ENCODE measurements at regions not wholly inside any gene's neighbourhood (a gene's known extent, or its start where the extent isn't known, plus 50 kb on each side); places are given as distances from the start of the nearest gene placed in this dataset.

GRCh38 chr12:97173688-97174410 lies 266.8 kb downstream of the NEDD1 start:
- dilution Hi-C loops (cut with MboI; ENCODE audit: extremely low pct_ligation_motif_present, low sequenced_read_pairs): no loop called here

More at GRCh38 chr12:97173688-97174410, 266.8 kb downstream of the NEDD1 start:
- CTCF ChIA-PET: interaction anchor here (1.2 kb wide), 1 partner anchor 25 kb away, joined by 4 read pairs; no protein-coding TSS in a partner anchor
- no peaks in the 10 kb centered on the region for H3K36me3 ChIP-seq (ENCODE audit: control insufficient read depth in 2 of 2, extremely low read depth in 1 of 2, insufficient read depth in 2 of 2, low read length in 2 of 2)
- DNase-seq (ENCODE audit: low read depth, low spot score): no peak
- no peak overlapping the region for H2AFZ ChIP-seq (ENCODE audit: low read depth, low read length)
- H3K4me2 ChIP-seq (ENCODE audit: insufficient read depth, low read length): no peak overlapping the region
- no peaks in the 10 kb centered on the region for H3K9me3 ChIP-seq (replicated peaks; ENCODE audit: control insufficient read depth, insufficient read depth, low read length)
- FAIRE-seq: no peak
- intact Hi-C loops (cut with micrococcal nuclease): no loop called here
- POLR2A ChIA-PET: no interaction called here
- no peaks in the 10 kb centered on the region for H3K4me1 ChIP-seq (ENCODE audit: control insufficient read depth, extremely low read depth, insufficient read depth, low read length)
- no peaks in the 10 kb centered on the region for H3K79me2 ChIP-seq (ENCODE audit: control insufficient read depth, insufficient read depth, low read length)
- H3K27me3 ChIP-seq (ENCODE audit: control insufficient read depth in 2 of 2, insufficient read depth in 2 of 2, low read length in 2 of 2): no peaks in the 10 kb centered on the region
- no peak overlapping the region for H3K27ac ChIP-seq (ENCODE audit: insufficient read depth, low read depth, low read length)
- BruUV-seq (replicated peaks): no TSS peak
- H4K20me1 ChIP-seq (replicated peaks; ENCODE audit: control insufficient read depth, extremely low read depth, insufficient read depth, low read length): no peaks in the 10 kb centered on the region
- H3K9ac ChIP-seq (replicated peaks; ENCODE audit: extremely low read depth, insufficient read depth, low read length): no peak overlapping the region
- TF ChIP-seq MYC (IDR thresholded peaks at IDR 0.05; ENCODE audit: low read depth, low read length) (no peak), EZH2 (IDR thresholded peaks at IDR 0.05; ENCODE audit: borderline replicate concordance, low read depth, low read length, severe bottlenecking) (no peak), POLR2A (IDR thresholded peaks at IDR 0.05; ENCODE audit: low read depth, low read length) (no peak), MAX (IDR thresholded peaks at IDR 0.05; ENCODE audit: insufficient read depth, insufficient read length) (no peak), GATA2 (IDR thresholded peaks at IDR 0.05; ENCODE audit: insufficient read depth, insufficient read length, low read depth, low read length) (no peak), JUN (IDR thresholded peaks at IDR 0.05; ENCODE audit: borderline replicate concordance, insufficient read depth, insufficient read length, low read depth) (no peak), FOS (IDR thresholded peaks at IDR 0.05; ENCODE audit: borderline replicate concordance, insufficient read depth, low read length) (no peak), POLR2AphosphoS5 (IDR thresholded peaks at IDR 0.05; ENCODE audit: insufficient read depth, low read depth, low read length) (no peak)
- TF ChIP-seq, protein P1, sequence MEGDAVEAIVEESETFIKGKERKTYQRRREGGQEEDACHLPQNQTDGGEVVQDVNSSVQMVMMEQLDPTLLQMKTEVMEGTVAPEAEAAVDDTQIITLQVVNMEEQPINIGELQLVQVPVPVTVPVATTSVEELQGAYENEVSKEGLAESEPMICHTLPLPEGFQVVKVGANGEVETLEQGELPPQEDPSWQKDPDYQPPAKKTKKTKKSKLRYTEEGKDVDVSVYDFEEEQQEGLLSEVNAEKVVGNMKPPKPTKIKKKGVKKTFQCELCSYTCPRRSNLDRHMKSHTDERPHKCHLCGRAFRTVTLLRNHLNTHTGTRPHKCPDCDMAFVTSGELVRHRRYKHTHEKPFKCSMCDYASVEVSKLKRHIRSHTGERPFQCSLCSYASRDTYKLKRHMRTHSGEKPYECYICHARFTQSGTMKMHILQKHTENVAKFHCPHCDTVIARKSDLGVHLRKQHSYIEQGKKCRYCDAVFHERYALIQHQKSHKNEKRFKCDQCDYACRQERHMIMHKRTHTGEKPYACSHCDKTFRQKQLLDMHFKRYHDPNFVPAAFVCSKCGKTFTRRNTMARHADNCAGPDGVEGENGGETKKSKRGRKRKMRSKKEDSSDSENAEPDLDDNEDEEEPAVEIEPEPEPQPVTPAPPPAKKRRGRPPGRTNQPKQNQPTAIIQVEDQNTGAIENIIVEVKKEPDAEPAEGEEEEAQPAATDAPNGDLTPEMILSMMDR (IDR thresholded peaks at IDR 0.05; ENCODE audit: extremely low read depth in 1 of 2, insufficient read depth in 1 of 2, low read depth in 1 of 2, low read length in 2 of 2): no peak
- H3K4me3 ChIP-seq (replicated peaks in 1 of 3; ENCODE audit: insufficient read depth in 1 of 3, low read depth in 1 of 3, low read length in 3 of 3): no peak overlapping the region
- H3K9me1 ChIP-seq (replicated peaks; ENCODE audit: control insufficient read depth, extremely low read depth, insufficient read depth, low read length): no peaks in the 10 kb centered on the region
